H1 (cell line): ENCODE measurements at regions not wholly inside any gene's neighbourhood (a gene's known extent, or its start where the extent isn't known, plus 50 kb on each side); places are given as distances from the start of the nearest gene placed in this dataset.

ENCODE experiments used
- CTCF ChIA-PET: fragments of 300-600 bp; sonication (Branson Sonifier 250); formaldehyde crosslinking; loops from one replicate; lab custom pipeline; 2021; ENCODE audit not compliant: partially characterized antibody; lab: Charles Lee
- POLR2A ChIA-PET: fragments of 300-600 bp; sonication (Branson Sonifier 250); formaldehyde crosslinking; loops from one replicate; lab custom pipeline; 2021; ENCODE audit warnings: inconsistent platforms; ENCODE audit not compliant: partially characterized antibody; lab: Charles Lee
- DNase-seq, 2 experiments: peaks; one replicate each; pipeline versions ENCODE4 v3.0.0 to v3.0.0-alpha.2; 2010 to 2022; ENCODE audit warnings: low spot score in 2 of 2, low read depth in 1 of 2, mixed read lengths in 1 of 2
- FAIRE-seq: peaks from 2 replicates; lab custom pipeline; 2011; peaks lifted over from hg19 to GRCh38; lab: Jason Lieb, UNC
- H2AFZ ChIP-seq: 2 replicates; pipeline ENCODE4 v1.8.1; 2012; ENCODE audit warnings: low read length, inconsistent platforms
- H2AK5ac ChIP-seq: 2 replicates; pipeline ENCODE4 v1.6.1; 2013; ENCODE audit warnings: low read depth, low read length
- H2BK120ac ChIP-seq: replicated peaks from 2 replicates; pipeline ENCODE3; 2013; ENCODE audit warnings: low read depth, low read length, inconsistent platforms
- H2BK12ac ChIP-seq: 2 replicates; pipeline ENCODE4 v1.6.1; 2013; ENCODE audit warnings: low read depth, low read length
- H2BK15ac ChIP-seq: 2 replicates; pipeline ENCODE4 v1.6.1; 2013; ENCODE audit warnings: low read length
- H2BK20ac ChIP-seq: 2 replicates; pipeline ENCODE4 v1.6.1; 2013; ENCODE audit warnings: low read length
- H2BK5ac ChIP-seq: 2 replicates; pipeline ENCODE4 v1.6.1; 2013; ENCODE audit warnings: low read depth, low read length
- H3K14ac ChIP-seq: 2 replicates; pipeline ENCODE4 v1.6.1; 2013; ENCODE audit warnings: inconsistent platforms; ENCODE audit not compliant: insufficient read length
- H3K18ac ChIP-seq: 2 replicates; pipeline ENCODE4 v1.6.1; 2013; ENCODE audit warnings: low read length; ENCODE audit errors: extremely low read depth
- H3K23ac ChIP-seq: 2 replicates; pipeline ENCODE4 v1.6.1; 2013; ENCODE audit warnings: inconsistent platforms; ENCODE audit not compliant: insufficient read length
- H3K23me2 ChIP-seq: 2 replicates; pipeline ENCODE4 v1.6.1; 2013; ENCODE audit warnings: low read depth, low read length
- H3K27ac ChIP-seq: 2 replicates; pipeline ENCODE4 v1.6.1; 2011; ENCODE audit warnings: low read depth, low read length, inconsistent platforms
- H3K27me3 ChIP-seq, 4 experiments: replicated peaks in 1 of 4; 1 replicate in 1 of 4; 2 replicates in 3 of 4; pipeline versions ENCODE4 v1.6.1 to v1.8.1; 2011 to 2013; ENCODE audit warnings: low read length in 3 of 4, mild to moderate bottlenecking in 3 of 4, inconsistent platforms in 2 of 4, mixed read lengths in 2 of 4, moderate library complexity in 1 of 4; ENCODE audit not compliant: control insufficient read depth in 3 of 4, insufficient read depth in 3 of 4; ENCODE audit errors: extremely low read depth in 1 of 4
- H3K36me3 ChIP-seq, 4 experiments: 2 replicates each; pipeline versions ENCODE4 v1.6.1 to v1.8.1; 2011 to 2013; ENCODE audit warnings: mild to moderate bottlenecking in 4 of 4, low read length in 3 of 4, moderate library complexity in 2 of 4, control low read depth in 1 of 4, inconsistent platforms in 1 of 4; ENCODE audit not compliant: insufficient read depth in 4 of 4, control insufficient read depth in 2 of 4
- H3K4ac ChIP-seq: replicated peaks from 2 replicates; pipeline ENCODE3; 2013; ENCODE audit warnings: low read length, low read depth, mixed read lengths, inconsistent platforms; ENCODE audit not compliant: insufficient read length
- H3K4me1 ChIP-seq, 4 experiments: replicated peaks in 1 of 4; 1 replicate in 1 of 4; 2 replicates in 3 of 4; pipeline versions ENCODE4 v1.6.1 to v1.8.1; 2011 to 2013; ENCODE audit warnings: low read length in 3 of 4, inconsistent platforms in 2 of 4, mixed read lengths in 1 of 4; ENCODE audit not compliant: insufficient read depth in 4 of 4, control insufficient read depth in 3 of 4
- H3K4me2 ChIP-seq, 2 experiments: 2 replicates each; pipeline versions ENCODE4 v1.6.1 to v1.8.1; 2011 to 2013; ENCODE audit warnings: low read depth in 2 of 2, low read length in 2 of 2, control low read depth in 1 of 2, inconsistent platforms in 1 of 2, mild to moderate bottlenecking in 1 of 2; ENCODE audit not compliant: insufficient read depth in 1 of 2
- H3K4me3 ChIP-seq, 4 experiments: fragments of 200-600, 300-600 bp in 1 of 4; sonication (generic), shearing (Covaris generic), sonication (Bioruptor Twin) in 1 of 4; 2 replicates each; pipeline versions ENCODE4 v1.5.1 to v1.8.1; 2011 to 2016; ENCODE audit warnings: low read length in 4 of 4, low read depth in 3 of 4, control low read depth in 2 of 4, inconsistent platforms in 2 of 4, mild to moderate bottlenecking in 2 of 4, mixed read lengths in 1 of 4, moderate library complexity in 1 of 4; ENCODE audit not compliant: insufficient read depth in 2 of 4; ENCODE audit errors: extremely low read depth in 1 of 4
- H3K56ac ChIP-seq: replicated peaks from 2 replicates; pipeline ENCODE3; 2013; ENCODE audit warnings: low read depth, mild to moderate bottlenecking, mixed read lengths, low read length, inconsistent platforms; ENCODE audit not compliant: insufficient read length
- H3K79me1 ChIP-seq: 2 replicates; pipeline ENCODE4 v1.6.1; 2013; ENCODE audit warnings: low read depth, low read length, control low read depth
- H3K79me2 ChIP-seq, 2 experiments: 2 replicates each; pipeline versions ENCODE4 v1.6.1 to v1.8.1; 2012 to 2013; ENCODE audit warnings: low read length in 2 of 2, mild to moderate bottlenecking in 2 of 2, inconsistent platforms in 1 of 2; ENCODE audit not compliant: insufficient read depth in 2 of 2, control insufficient read depth in 1 of 2
- H3K9ac ChIP-seq, 4 experiments: replicated peaks in 1 of 4; 1 replicate in 1 of 4; 2 replicates in 3 of 4; pipeline versions ENCODE4 v1.6.1 to v1.8.1; 2011 to 2013; ENCODE audit warnings: low read depth in 3 of 4, low read length in 3 of 4, control low read depth in 2 of 4, mild to moderate bottlenecking in 2 of 4, moderate library complexity in 2 of 4, inconsistent platforms in 1 of 4; ENCODE audit errors: extremely low read depth in 1 of 4
- H3K9me3 ChIP-seq, 2 experiments: 2 replicates each; pipeline versions ENCODE4 v1.6.1 to v1.8.1; 2012 to 2013; ENCODE audit warnings: mild to moderate bottlenecking in 2 of 2, moderate library complexity in 2 of 2, control low read depth in 1 of 2, inconsistent platforms in 1 of 2, low read depth in 1 of 2, low read length in 1 of 2, mixed read lengths in 1 of 2; ENCODE audit not compliant: insufficient read depth in 2 of 2
- H4K20me1 ChIP-seq, 2 experiments: replicated peaks in 1 of 2; 2 replicates each; pipeline versions ENCODE3 to v1.8.1; 2011 to 2013; ENCODE audit warnings: inconsistent platforms in 2 of 2, low read length in 2 of 2, mild to moderate bottlenecking in 1 of 2; ENCODE audit not compliant: insufficient read depth in 2 of 2, control insufficient read depth in 1 of 2
- H4K5ac ChIP-seq: 2 replicates; pipeline ENCODE4 v1.6.1; 2013; ENCODE audit warnings: low read length, low read depth, mixed read lengths, inconsistent platforms; ENCODE audit not compliant: insufficient read length
- H4K8ac ChIP-seq: 2 replicates; pipeline ENCODE4 v1.8.0; 2013; ENCODE audit warnings: mild to moderate bottlenecking, moderate library complexity, low read length, inconsistent platforms; ENCODE audit not compliant: insufficient read depth; ENCODE audit errors: extremely low read depth
- H4K91ac ChIP-seq: replicated peaks from 2 replicates; pipeline ENCODE3; 2013; ENCODE audit warnings: low read length, mixed read lengths, inconsistent platforms; ENCODE audit not compliant: insufficient read length
- ASH2L ChIP-seq: fragments of 200-600, 300-600 bp; sonication (generic); IDR thresholded peaks from one replicate; pipeline ENCODE4 v1.7.1; 2017; ENCODE audit warnings: low read length
- CBX5 ChIP-seq: fragments of 300-800, 300-1000 bp; sonication (generic); IDR thresholded peaks from 2 replicates; pipeline ENCODE4 v1.7.1; 2016; ENCODE audit warnings: antibody characterized with exemption, low read length, low read depth
- CBX8 ChIP-seq: fragments of 300-800, 300-1000 bp; sonication (generic); IDR thresholded peaks from 2 replicates; pipeline ENCODE4 v1.7.1; 2016; ENCODE audit warnings: low read depth, low read length, borderline replicate concordance
- CEBPB ChIP-seq: IDR thresholded peaks from 2 replicates; pipeline ENCODE4 v1.6.1; 2012; ENCODE audit warnings: low read depth, low read length
- CHD2 ChIP-seq: IDR thresholded peaks from 2 replicates; pipeline ENCODE4 v1.6.1; 2012; ENCODE audit warnings: low read length, improper control_type of control experiment
- E2F6 ChIP-seq: IDR thresholded peaks from 2 replicates; pipeline ENCODE4 v1.6.1; 2012; ENCODE audit warnings: inconsistent platforms
- GABPA ChIP-seq: IDR thresholded peaks from 2 replicates; pipeline ENCODE4 v1.6.1; 2011; ENCODE audit warnings: mild to moderate bottlenecking, low read length, moderate library complexity, borderline replicate concordance; ENCODE audit not compliant: insufficient read depth
- MAFK ChIP-seq: IDR thresholded peaks from 2 replicates; pipeline ENCODE4 v1.6.1; 2012; ENCODE audit warnings: low read depth, mild to moderate bottlenecking, improper control_type of control experiment, low read length
- POLR2AphosphoS5 ChIP-seq: IDR thresholded peaks from 2 replicates; pipeline ENCODE4 v1.6.1; 2011; ENCODE audit warnings: low read depth, low read length
- POU5F1 ChIP-seq: IDR thresholded peaks from 2 replicates; pipeline ENCODE4 v1.6.1; 2011; ENCODE audit warnings: low read depth, mild to moderate bottlenecking, low read length, moderate library complexity
- RFX5 ChIP-seq: IDR thresholded peaks from 2 replicates; pipeline ENCODE4 v1.6.1; 2011; ENCODE audit warnings: low read depth, low read length, improper control_type of control experiment, borderline replicate concordance
- SIN3A ChIP-seq, 2 experiments: IDR thresholded peaks in 1 of 2; conservative IDR thresholded peaks in 1 of 2; 2 replicates each; pipeline ENCODE4 v1.6.1; 2011 to 2012; ENCODE audit warnings: low read length in 2 of 2, improper control_type of control experiment in 1 of 2, low read depth in 1 of 2, mild to moderate bottlenecking in 1 of 2
- ZNF274 ChIP-seq: IDR thresholded peaks from 2 replicates; pipeline ENCODE4 v1.7.0; 2012; ENCODE audit warnings: low read length, borderline replicate concordance; ENCODE audit errors: extremely low read depth
- WGBS, 2 experiments: shearing (Covaris generic) in 1 of 2; methylation state at CpG; one replicate each; pipeline versions ENCODE4 v1.1.6 to v1.1.7; 2013 to 2015; ENCODE audit warnings: low lambda C conversion rate in 2 of 2, mixed read lengths in 2 of 2, inconsistent platforms in 1 of 2, low coverage in 1 of 2, missing lambda C conversion rate in 1 of 2; ENCODE audit not compliant: insufficient replicate concordance in 2 of 2, insufficient coverage in 1 of 2, insufficient read length in 1 of 2; ENCODE audit errors: extremely low coverage in 1 of 2, missing lambda C conversion rate in 1 of 2; 5-methylcytosine and 5-hydroxymethylcytosine counted together

DNA sequence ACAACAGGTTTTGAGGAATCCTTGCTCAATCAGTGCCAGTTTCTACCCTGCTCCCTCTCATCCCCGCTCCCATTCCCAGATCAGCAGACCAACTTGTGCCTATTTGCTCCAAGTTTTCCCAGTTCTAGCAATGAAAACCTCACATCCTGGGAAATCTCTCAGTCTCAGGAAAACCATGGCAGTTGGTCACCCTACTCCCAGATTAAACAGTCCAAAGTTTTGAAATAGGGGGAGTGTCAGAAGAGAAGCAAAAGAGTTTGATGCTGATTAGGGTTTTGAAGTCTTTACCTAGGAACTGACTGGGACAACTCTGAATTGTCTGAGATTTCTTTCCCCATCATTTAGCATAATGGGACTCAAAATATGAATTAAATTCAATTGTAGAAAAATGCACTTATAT, 95.8 kb upstream of the ARID2 start:
- Histone ChIP-seq H3K23me2 (no peaks in the 10 kb centered on the region; the same call in 1 of the 2 replicates), H2AFZ (0 out of 2 replicates have a peak overlapping the region, but pooled peaks have one; percentile 61), H3K18ac (no peak overlapping the region), H3K9me3 (no peaks in the 10 kb centered on the region), H4K5ac (no peak overlapping the region), H2AK5ac (no peak overlapping the region), H3K79me1 (no peaks in the 10 kb centered on the region), H3K27ac (no peak overlapping the region), H3K4me1 (0 out of 7 replicates have a peak, but pooled peaks cover 0 to 4% (median 0%) of the 10 kb centered on the region in 4 experiments), H2BK12ac (no peak overlapping the region), H3K56ac (no peak overlapping the region), H3K4ac (no peak overlapping the region), H2BK15ac (no peak overlapping the region), H3K79me2 (no peaks in the 10 kb centered on the region), H3K4me2 (no peak overlapping the region), H3K4me3 (no peak overlapping the region), H2BK5ac (no peak overlapping the region), H3K23ac (no peak overlapping the region), H2BK20ac (no peak overlapping the region), H3K27me3 (no peaks in the 10 kb centered on the region), H3K9ac (no peak overlapping the region), H3K14ac (no peak overlapping the region), H4K20me1 (no peaks in the 10 kb centered on the region), H4K91ac (no peak overlapping the region), H3K36me3 (no peaks in the 10 kb centered on the region), H4K8ac (no peak overlapping the region), H2BK120ac (no peak overlapping the region)
- no peak for DNase-seq
- 94% methylated on average over 1 of the region's 1 CpG; no CpG with 5 or more reads in 1 of the 2 experiments for WGBS, 2 experiments
- no peak for FAIRE-seq
- ChIA-PET POLR2A (no interaction called here), CTCF (no interaction called here)
- no peak for TF ChIP-seq RFX5
- TF ChIP-seq CBX8, result no peak
- TF ChIP-seq ASH2L, result no peak
- no peak for TF ChIP-seq SIN3A (conservative IDR thresholded peaks at IDR 0.05 in 1 of 2, IDR thresholded peaks at IDR 0.05 in 1 of 2; ENCODE audit: low read depth in 1 of 2, low read length in 2 of 2)
- TF ChIP-seq CHD2, result no peak
- TF ChIP-seq POLR2AphosphoS5, result no peak
- TF ChIP-seq MAFK, result no peak
- no peak for TF ChIP-seq CBX5
- TF ChIP-seq GABPA, result no peak
- no peak for TF ChIP-seq CEBPB
- TF ChIP-seq E2F6, result no peak
- no peak for TF ChIP-seq ZNF274
- TF ChIP-seq POU5F1, result no peak
